ENCODE measurements at regions not wholly inside any gene's neighbourhood (a gene's known extent, or its start where the extent isn't known, plus 50 kb on each side); places are given as distances from the start of the nearest gene placed in this dataset.

GRCh38 chr11:13062115-13062514 is 53.0 kb downstream of the RASSF10 start:
- no peak for DNase-seq (ENCODE audit: low spot score)

GRCh38 chr11:13064593-13064992 is 55.5 kb downstream of the RASSF10 start:
- no peak for DNase-seq (ENCODE audit: low spot score)

- no peak for DNase-seq (ENCODE audit: low spot score)
These were observed 56.2 kb downstream of the RASSF10 start for GRCh38 chr11:13065200-13065787.

GRCh38 chr11:13068211-13068610 is 59.1 kb downstream of the RASSF10 start:
- DNase-seq (ENCODE audit: low spot score) = no peak

GRCh38 chr11:13073119-13073981 is 64.2 kb downstream of the RASSF10 start:
- DNase-seq (ENCODE audit: low spot score) = peak; percentile 86

- DNase-seq (ENCODE audit: low spot score) = no peak
These were observed 65.8 kb downstream of the RASSF10 start for GRCh38 chr11:13074714-13075464.

- no peak for DNase-seq (ENCODE audit: low spot score)
These were observed 67.8 kb downstream of the RASSF10 start for GRCh38 chr11:13076961-13077360.

- no peak for DNase-seq (ENCODE audit: low spot score)
These were observed 71.7 kb downstream of the RASSF10 start for GRCh38 chr11:13080861-13081260.

GRCh38 chr11:13082588-13082987 is 73.5 kb downstream of the RASSF10 start:
- DNase-seq (ENCODE audit: low spot score) = no peak

GRCh38 chr11:13090228-13090708 is 81.2 kb downstream of the RASSF10 start:
- DNase-seq (ENCODE audit: low spot score) = no peak

GRCh38 chr11:13091373-13091772 is 82.3 kb downstream of the RASSF10 start:
- peak; percentile 48 for DNase-seq (ENCODE audit: low spot score)

- peak; percentile 25 for DNase-seq (ENCODE audit: low spot score)
These were observed 82.7 kb downstream of the RASSF10 start for GRCh38 chr11:13091804-13092203.

GRCh38 chr11:13094930-13095687 is 86.0 kb downstream of the RASSF10 start:
- DNase-seq (ENCODE audit: low spot score) = no peak

- DNase-seq (ENCODE audit: low spot score) = peak; percentile 53
These were observed 88.9 kb downstream of the RASSF10 start for GRCh38 chr11:13098063-13098462.

GRCh38 chr11:13098616-13099289 is 89.6 kb downstream of the RASSF10 start:
- no peak for DNase-seq (ENCODE audit: low spot score)

GRCh38 chr11:13101644-13102512 is 92.8 kb downstream of the RASSF10 start:
- DNase-seq (ENCODE audit: low spot score) = no peak

- no peak for DNase-seq (ENCODE audit: low spot score)
These were observed 93.4 kb downstream of the RASSF10 start for GRCh38 chr11:13102513-13102840.

- DNase-seq (ENCODE audit: low spot score) = no peak
These were observed 93.9 kb downstream of the RASSF10 start for GRCh38 chr11:13102865-13103539.

- DNase-seq (ENCODE audit: low spot score) = no peak
These were observed 94.9 kb downstream of the RASSF10 start for GRCh38 chr11:13103962-13104554.

Measured in H4 (cell line).